ENCODE measurements at regions not wholly inside any gene's neighbourhood (a gene's known extent, or its start where the extent isn't known, plus 50 kb on each side); places are given as distances from the start of the nearest gene placed in this dataset.

DNA sequence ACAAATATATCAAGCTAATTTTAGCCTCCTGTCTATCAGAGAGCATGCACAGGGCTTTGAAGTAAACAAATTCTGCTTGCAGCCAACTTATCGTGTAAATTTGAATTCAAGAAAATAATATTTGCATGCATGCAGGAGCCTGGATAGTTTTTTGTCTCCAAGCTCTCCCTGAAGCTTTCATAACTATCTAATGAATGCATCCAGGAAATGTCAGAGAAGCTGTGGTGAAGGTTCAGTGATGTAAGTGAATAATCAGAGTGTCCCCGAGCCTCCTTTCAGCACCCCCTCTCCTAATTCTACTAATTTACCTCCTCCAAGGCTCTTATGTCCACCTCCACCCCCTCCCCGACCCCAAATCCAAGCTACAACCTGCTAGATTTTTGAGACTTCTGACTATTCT, 172.0 kb upstream of the ZNF32 start (continued):
- TF ChIP-seq SAP30 (IDR thresholded peaks at IDR 0.05; ENCODE audit: insufficient read depth, insufficient replicate concordance, low read length) (no peak), RNF2 (IDR thresholded peaks at IDR 0.05; ENCODE audit: borderline replicate concordance, low read depth, low read length, missing control alignments, poor library complexity, severe bottlenecking) (no peak), PHF8 (conservative IDR thresholded peaks at IDR 0.05; ENCODE audit: low read depth, low read length) (no peak), HDAC6 (IDR thresholded peaks at IDR 0.05; ENCODE audit: low read depth, low read length) (no peak), RXRA (IDR thresholded peaks at IDR 0.05; ENCODE audit: insufficient read depth, low read depth, low read length) (no peak), ZNF274 (IDR thresholded peaks at IDR 0.05; ENCODE audit: borderline replicate concordance, extremely low read depth, low read length) (no peak), KDM4A (IDR thresholded peaks at IDR 0.05; ENCODE audit: low read depth, low read length, severe bottlenecking) (no peak)

All from H1 (cell line).